ENCODE measurements at regions not wholly inside any gene's neighbourhood (a gene's known extent, or its start where the extent isn't known, plus 50 kb on each side); places are given as distances from the start of the nearest gene placed in this dataset.

- no peak for TF ChIP-seq TAF1 (IDR thresholded peaks at IDR 0.05; ENCODE audit: borderline replicate concordance, insufficient read depth, low read length)
- no peak for TF ChIP-seq FOXP2 (optimal IDR thresholded peaks at IDR 0.05; ENCODE audit: borderline replicate concordance, extremely low read depth, extremely low read length, insufficient read depth)
- TF ChIP-seq SIN3A (IDR thresholded peaks at IDR 0.05; ENCODE audit: borderline replicate concordance, insufficient read depth, low read length): no peak
- TF ChIP-seq POLR2AphosphoS5 (IDR thresholded peaks at IDR 0.05; ENCODE audit: low read depth, low read length): no peak
- TF ChIP-seq REST (IDR thresholded peaks at IDR 0.05; ENCODE audit: insufficient read depth in 1 of 2, low read depth in 2 of 2, low read length in 2 of 2): no peak
Measured at GRCh38 chrX:121310820-121311219, 263.4 kb downstream of the GLUD2 start.

GRCh38 chrX:121320441-121320840 lies 273.0 kb downstream of the GLUD2 start:
- TF ChIP-seq SIN3A (IDR thresholded peaks at IDR 0.05; ENCODE audit: borderline replicate concordance, insufficient read depth, low read length) (no peak), FOXP2 (optimal IDR thresholded peaks at IDR 0.05; ENCODE audit: borderline replicate concordance, extremely low read depth, extremely low read length, insufficient read depth) (no peak), POLR2AphosphoS5 (IDR thresholded peaks at IDR 0.05; ENCODE audit: low read depth, low read length) (no peak)

GRCh38 chrX:121322159-121322558 lies 274.7 kb downstream of the GLUD2 start:
- no peak for TF ChIP-seq FOXP2 (optimal IDR thresholded peaks at IDR 0.05; ENCODE audit: borderline replicate concordance, extremely low read depth, extremely low read length, insufficient read depth)
- no peak for TF ChIP-seq POLR2AphosphoS5 (IDR thresholded peaks at IDR 0.05; ENCODE audit: low read depth, low read length)
- no peak for TF ChIP-seq SIN3A (IDR thresholded peaks at IDR 0.05; ENCODE audit: borderline replicate concordance, insufficient read depth, low read length)
- no peak for TF ChIP-seq REST (IDR thresholded peaks at IDR 0.05; ENCODE audit: insufficient read depth in 1 of 2, low read depth in 2 of 2, low read length in 2 of 2)
- TF ChIP-seq TAF1 (IDR thresholded peaks at IDR 0.05; ENCODE audit: borderline replicate concordance, insufficient read depth, low read length): no peak

- TF ChIP-seq REST (IDR thresholded peaks at IDR 0.05; ENCODE audit: insufficient read depth in 1 of 2, low read depth in 2 of 2, low read length in 2 of 2) (no peak), POLR2AphosphoS5 (IDR thresholded peaks at IDR 0.05; ENCODE audit: low read depth, low read length) (no peak)
Measured at GRCh38 chrX:121323337-121323736, 275.9 kb downstream of the GLUD2 start.

GRCh38 chrX:121333942-121334341 lies 286.5 kb downstream of the GLUD2 start:
- no peak for TF ChIP-seq POLR2AphosphoS5 (IDR thresholded peaks at IDR 0.05; ENCODE audit: low read depth, low read length)
- no peak for TF ChIP-seq REST (IDR thresholded peaks at IDR 0.05; ENCODE audit: insufficient read depth in 1 of 2, low read depth in 2 of 2, low read length in 2 of 2)
- TF ChIP-seq SIN3A (IDR thresholded peaks at IDR 0.05; ENCODE audit: borderline replicate concordance, insufficient read depth, low read length): no peak
- TF ChIP-seq FOXP2 (optimal IDR thresholded peaks at IDR 0.05; ENCODE audit: borderline replicate concordance, extremely low read depth, extremely low read length, insufficient read depth): no peak
- no peak for TF ChIP-seq TAF1 (IDR thresholded peaks at IDR 0.05; ENCODE audit: borderline replicate concordance, insufficient read depth, low read length)

Data from PFSK-1 (cell line).